Ovary (tissue), 7 donors: ENCODE measurements at regions not wholly inside any gene's neighbourhood (a gene's known extent, or its start where the extent isn't known, plus 50 kb on each side); places are given as distances from the start of the nearest gene placed in this dataset.
A peak's percentile ranks its signal among the peaks of the same experiment; 100 is the strongest.

ENCODE experiments used
- DNase-seq, 5 donors: peaks; one replicate each; pipeline ENCODE4 v3.0.0-alpha.2; 2019 to 2020
- H3K27ac ChIP-seq, 2 donors: fragments of 200-600 bp; one replicate each; pipeline versions ENCODE4 v1.5.1 to v1.8.0; 2019 to 2022
- H3K27me3 ChIP-seq: fragments of 200-600 bp; one replicate; pipeline ENCODE4 v1.8.0; 2022
- H3K36me3 ChIP-seq: fragments of 200-600 bp; sonication (generic); one replicate; pipeline ENCODE4 v1.5.1; 2019
- H3K4me1 ChIP-seq: one replicate; pipeline ENCODE4 v1.8.1; 2013; ENCODE audit warnings: mild to moderate bottlenecking, moderate library complexity; ENCODE audit not compliant: insufficient read depth
- H3K4me3 ChIP-seq: fragments of 200-600 bp; sonication (generic); one replicate; pipeline ENCODE4 v1.5.1; 2017
- H3K9me3 ChIP-seq, 2 donors: fragments of 200-600 bp in 1 of 2; sonication (generic) in 1 of 2; one replicate each; pipeline versions ENCODE4 v1.5.1 to v1.8.1; 2013 to 2019; ENCODE audit warnings: mild to moderate bottlenecking in 1 of 2, moderate library complexity in 1 of 2
- EP300 ChIP-seq: sonication (generic); formaldehyde crosslinking; IDR thresholded peaks from one replicate; pipeline ENCODE4 v1.6.1; 2017; ENCODE audit warnings: antibody characterized with exemption
- POLR2A ChIP-seq: fragments of 450-650 bp; IDR thresholded peaks from one replicate; pipeline ENCODE4 v1.6.1; 2017; ENCODE audit warnings: antibody characterized with exemption, mild to moderate bottlenecking, moderate library complexity
- WGBS, 3 donors: extraction: QIAGEN DNeasy Blood & Tissue Kit in 1 of 3; methylation state at CpG; one replicate each; pipeline versions ENCODE4 v1.1.5 to v1.1.7; 2013 to 2017; 5-methylcytosine and 5-hydroxymethylcytosine counted together
- intact Hi-C, 4 donors: fragments of 100-400 bp; cut with DNase I; formaldehyde crosslinking; loops; one replicate each; pipeline versions ENCODE4 v1.11.0 to v1.15.1; 2022 to 2023
- TF ChIP-seq, protein P1 (sequence below), 3 donors: fragments of 450-650 bp in 2 of 3; fragments of 200-600 bp in 1 of 3; IDR thresholded peaks; one replicate each; pipeline versions ENCODE4 v1.5.1 to v1.8.0; 2016 to 2022; ENCODE audit warnings: antibody characterized with exemption in 3 of 3, mild to moderate bottlenecking in 1 of 3
- donor health status: DM: no; HTN: no; CAD: no; lungs with moderate emphysema.
- donor health status: DM: no; HTN: no; CAD: no.
- donor health status: Bipolar disorder and iron deficiency.
- donor health status: DM: no; HTN: no; CAD: no.
- donor health status: DM: yes; HTN: yes; CAD: no.

DNA sequence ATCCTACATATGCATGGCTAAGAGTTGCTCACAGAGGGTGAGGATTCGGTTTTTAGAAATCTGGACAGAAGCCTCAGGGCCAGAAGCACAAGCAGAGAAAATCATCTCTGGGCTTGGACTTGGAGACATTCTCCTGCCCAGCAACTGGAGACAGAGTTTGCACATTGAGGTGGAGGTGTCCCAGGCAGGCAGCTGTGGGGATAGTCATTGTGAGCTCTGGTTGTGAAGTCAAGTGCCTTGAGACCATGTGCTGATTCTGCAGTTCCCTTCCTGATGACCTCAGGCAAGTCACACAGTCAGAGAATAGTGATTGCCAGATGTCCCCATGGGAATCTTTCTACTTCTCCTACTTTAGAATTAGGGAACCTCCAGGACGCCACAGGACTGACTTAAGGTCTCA lies 108.4 kb upstream of the LDAH start:
- no peak overlapping the region for H3K27ac ChIP-seq
- H3K4me1 ChIP-seq: peaks cover 4% of the 10 kb centered on the region
- H3K36me3 ChIP-seq: no peaks in the 10 kb centered on the region
- no peak overlapping the region for H3K4me3 ChIP-seq
- WGBS, 3 donors: 49 to 57% (median 52%) methylated on average over 2 of the region's 2 CpGs
- H3K27me3 ChIP-seq: no peaks in the 10 kb centered on the region
- intact Hi-C loops: no loop called here
- peak in 1 of 5 donors; percentile 3 for DNase-seq
- no peaks in the 10 kb centered on the region for H3K9me3 ChIP-seq
- TF ChIP-seq POLR2A: no peak
- TF ChIP-seq, protein P1, sequence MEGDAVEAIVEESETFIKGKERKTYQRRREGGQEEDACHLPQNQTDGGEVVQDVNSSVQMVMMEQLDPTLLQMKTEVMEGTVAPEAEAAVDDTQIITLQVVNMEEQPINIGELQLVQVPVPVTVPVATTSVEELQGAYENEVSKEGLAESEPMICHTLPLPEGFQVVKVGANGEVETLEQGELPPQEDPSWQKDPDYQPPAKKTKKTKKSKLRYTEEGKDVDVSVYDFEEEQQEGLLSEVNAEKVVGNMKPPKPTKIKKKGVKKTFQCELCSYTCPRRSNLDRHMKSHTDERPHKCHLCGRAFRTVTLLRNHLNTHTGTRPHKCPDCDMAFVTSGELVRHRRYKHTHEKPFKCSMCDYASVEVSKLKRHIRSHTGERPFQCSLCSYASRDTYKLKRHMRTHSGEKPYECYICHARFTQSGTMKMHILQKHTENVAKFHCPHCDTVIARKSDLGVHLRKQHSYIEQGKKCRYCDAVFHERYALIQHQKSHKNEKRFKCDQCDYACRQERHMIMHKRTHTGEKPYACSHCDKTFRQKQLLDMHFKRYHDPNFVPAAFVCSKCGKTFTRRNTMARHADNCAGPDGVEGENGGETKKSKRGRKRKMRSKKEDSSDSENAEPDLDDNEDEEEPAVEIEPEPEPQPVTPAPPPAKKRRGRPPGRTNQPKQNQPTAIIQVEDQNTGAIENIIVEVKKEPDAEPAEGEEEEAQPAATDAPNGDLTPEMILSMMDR (IDR thresholded peaks at IDR 0.05): no peak
- TF ChIP-seq EP300: no peak

- Histone ChIP-seq H3K4me1 (peaks cover 4% of the 10 kb centered on the region), H3K36me3 (no peaks in the 10 kb centered on the region), H3K9me3 (no peaks in the 10 kb centered on the region), H3K4me3 (no peak overlapping the region), H3K27ac (no peak overlapping the region), H3K27me3 (no peaks in the 10 kb centered on the region)
- DNase-seq: peak in 2 of 5 donors; percentile 8 to 41
- TF ChIP-seq POLR2A: no peak
- no peak for TF ChIP-seq EP300
- TF ChIP-seq, protein P1 (IDR thresholded peaks at IDR 0.05): no peak
- 0 to 7% (median 1%) methylated on average over 3 of the region's 3 CpGs for WGBS, 3 donors
- intact Hi-C loops: no loop called here
These were observed 108.0 kb upstream of the LDAH start for GRCh38 chr2:20930928-20931327.

GRCh38 chr2:20929721-20930120 lies 106.8 kb upstream of the LDAH start:
- intact Hi-C loops: no loop called here
- H3K36me3 ChIP-seq: no peaks in the 10 kb centered on the region

DNA sequence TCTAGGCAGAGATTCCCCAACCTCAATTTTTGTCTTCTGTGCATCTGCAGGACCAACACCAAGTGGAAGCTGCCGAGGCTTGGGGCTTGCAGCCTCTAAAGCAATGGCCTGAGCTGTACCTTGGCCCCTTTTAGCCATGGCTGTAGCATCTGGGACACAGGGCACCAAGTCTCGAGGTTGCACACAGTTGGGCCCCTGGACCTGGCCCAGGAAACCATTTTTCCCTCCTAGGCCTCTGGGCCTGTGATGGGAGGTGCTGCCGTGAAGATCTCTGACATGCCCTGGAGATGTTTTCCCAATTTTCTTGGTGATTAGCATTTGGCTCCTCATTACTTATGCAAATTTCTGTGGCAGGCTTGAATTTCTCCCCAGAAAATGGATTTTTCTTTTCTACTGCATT lies 105.7 kb upstream of the LDAH start:
- TF ChIP-seq POLR2A (no peak), EP300 (no peak)
- TF ChIP-seq, protein P1 (IDR thresholded peaks at IDR 0.05): no peak
- H3K27ac ChIP-seq: no peak overlapping the region
- intact Hi-C loops: no loop called here
- WGBS, 3 donors: 69 to 80% (median 78%) methylated on average over 3 of the region's 3 CpGs
- H3K4me1 ChIP-seq: peaks cover 1% of the 10 kb centered on the region
- no peak overlapping the region for H3K4me3 ChIP-seq
- H3K27me3 ChIP-seq: no peaks in the 10 kb centered on the region
- no peaks in the 10 kb centered on the region for H3K9me3 ChIP-seq
- no peak for DNase-seq
- H3K36me3 ChIP-seq: no peaks in the 10 kb centered on the region

More at GRCh38 chr2:20929721-20930120, 106.8 kb upstream of the LDAH start:
- Histone ChIP-seq H3K27me3 (no peaks in the 10 kb centered on the region), H3K4me3 (no peak overlapping the region), H3K4me1 (peaks cover 4% of the 10 kb centered on the region), H3K27ac (no peak overlapping the region), H3K9me3 (no peaks in the 10 kb centered on the region)
- DNase-seq: no peak
- TF ChIP-seq POLR2A (no peak), EP300 (no peak)
- TF ChIP-seq, protein P1 (IDR thresholded peaks at IDR 0.05): no peak
